NT2/D1 (cell line): ENCODE measurements at regions not wholly inside any gene's neighbourhood (a gene's known extent, or its start where the extent isn't known, plus 50 kb on each side); places are given as distances from the start of the nearest gene placed in this dataset.

ENCODE experiments used
- SUZ12 ChIP-seq: IDR thresholded peaks from 2 replicates; pipeline ENCODE4 v1.6.1; 2011; ENCODE audit not compliant: insufficient read length, insufficient read depth; ENCODE audit errors: extremely low read depth
- YY1 ChIP-seq: IDR thresholded peaks from 2 replicates; pipeline ENCODE4 v1.6.1; 2011; ENCODE audit not compliant: insufficient read length, insufficient read depth
- ZNF274 ChIP-seq: IDR thresholded peaks from 2 replicates; pipeline ENCODE4 v1.6.1; 2011; ENCODE audit warnings: mild to moderate bottlenecking, low read depth, low read length

- TF ChIP-seq ZNF274 = no peak
- no peak for TF ChIP-seq SUZ12
- TF ChIP-seq YY1 = no peak
Measured at GRCh38 chr5:68444833-68445232, 229.3 kb downstream of the PIK3R1 start.
